Skeletal muscle satellite cell (primary cell): ENCODE measurements at regions not wholly inside any gene's neighbourhood (a gene's known extent, or its start where the extent isn't known, plus 50 kb on each side); places are given as distances from the start of the nearest gene placed in this dataset. TPM values are rescaled to one million over a fixed set of nuclear protein-coding genes. Genes with fewer than 3 reads are reported as not detected.

Source experiments
- H3K27me3 ChIP-seq: 2 replicates; pipeline ENCODE4 v1.7.0; 2013; ENCODE audit warnings: low read length; ENCODE audit not compliant: control insufficient read depth, insufficient read depth
- H3K36me3 ChIP-seq: 2 replicates; pipeline ENCODE4 v1.7.0; 2013; ENCODE audit warnings: mild to moderate bottlenecking, control low read depth, low read length; ENCODE audit not compliant: insufficient read depth
- H3K4me1 ChIP-seq: 2 replicates; pipeline ENCODE4 v1.7.0; 2013; ENCODE audit warnings: low read length; ENCODE audit not compliant: control insufficient read depth, insufficient read depth
- H3K4me2 ChIP-seq: 2 replicates; pipeline ENCODE4 v1.7.0; 2013; ENCODE audit warnings: mild to moderate bottlenecking, low read length
- H3K4me3 ChIP-seq: 2 replicates; pipeline ENCODE4 v1.7.0; 2013; ENCODE audit warnings: low read length
- H3K9ac ChIP-seq: 2 replicates; pipeline ENCODE4 v1.7.0; 2013; ENCODE audit warnings: mild to moderate bottlenecking, low read depth, low read length, moderate library complexity
- H3K9me3 ChIP-seq: replicated peaks from 2 replicates; pipeline ENCODE4 v1.7.0; 2013; ENCODE audit warnings: mild to moderate bottlenecking, control low read depth, low read length
- small RNA-seq: library from RNA; depleted of rRNA; stranded (forward); fragments of <200 nt; gene quantifications from one replicate; pipeline ENCODE3, GENCODE V24; 2012

- peak overlapping the region; percentile 54 for H3K4me3 ChIP-seq
- peak overlapping the region; percentile 77 for H3K9ac ChIP-seq
- H3K4me2 ChIP-seq = peak overlapping the region; percentile 78
These were observed 57.3 kb upstream of the ZEB1 start for GRCh38 chr10:31261511-31262311.

GRCh38 chr10:31262672-31263071 is 56.3 kb upstream of the ZEB1 start:
- peak overlapping the region; percentile 48 for H3K4me3 ChIP-seq
- H3K4me1 ChIP-seq = peaks cover 37% of the 10 kb centered on the region
- no peaks in the 10 kb centered on the region for H3K36me3 ChIP-seq
- H3K4me2 ChIP-seq = peak overlapping the region; percentile 78
- no peaks in the 10 kb centered on the region for H3K27me3 ChIP-seq
- peak overlapping the region; percentile 77 for H3K9ac ChIP-seq
- H3K9me3 ChIP-seq = no peaks in the 10 kb centered on the region

More at GRCh38 chr10:31261511-31262311, 57.3 kb upstream of the ZEB1 start:
- H3K36me3 ChIP-seq = no peaks in the 10 kb centered on the region
- no peaks in the 10 kb centered on the region for H3K27me3 ChIP-seq
- no peaks in the 10 kb centered on the region for H3K9me3 ChIP-seq
- peaks cover 37% of the 10 kb centered on the region for H3K4me1 ChIP-seq

GRCh38 chr10:31263903-31264302 is 55.1 kb upstream of the ZEB1 start:
- no peaks in the 10 kb centered on the region for H3K36me3 ChIP-seq
- peaks cover 37% of the 10 kb centered on the region for H3K4me1 ChIP-seq
- H3K27me3 ChIP-seq = no peaks in the 10 kb centered on the region
- H3K4me3 ChIP-seq = no peak overlapping the region
- no peak overlapping the region for H3K9ac ChIP-seq
- H3K4me2 ChIP-seq = no peak overlapping the region
- no peaks in the 10 kb centered on the region for H3K9me3 ChIP-seq

GRCh38 chr10:31268444-31269303 is 50.3 kb upstream of the ZEB1 start:
- Histone ChIP-seq H3K9ac (no peak overlapping the region), H3K4me1 (peaks cover 6% of the 10 kb centered on the region), H3K4me3 (no peak overlapping the region), H3K27me3 (no peaks in the 10 kb centered on the region), H3K9me3 (no peaks in the 10 kb centered on the region), H3K4me2 (no peak overlapping the region), H3K36me3 (no peaks in the 10 kb centered on the region)

Small RNA genes in the stretch of these regions (small RNA-seq; reads per million reads assigned to genes)
- not detected for gene RNA5SP309
